NCI-H524 (cell line): ENCODE measurements at regions not wholly inside any gene's neighbourhood (a gene's known extent, or its start where the extent isn't known, plus 50 kb on each side); places are given as distances from the start of the nearest gene placed in this dataset.

Experiments
- DNase-seq, 2 experiments: peaks; one replicate each; lab custom pipeline; 2025; lab: John Stamatoyannopoulos, UW

- DNase-seq = no peak
Observed at GRCh38 chr1:222105393-222105737, 363.5 kb upstream of the DUSP10 start.

GRCh38 chr1:222104694-222105392, 363.0 kb upstream of the DUSP10 start:
- DNase-seq = no peak

GRCh38 chr1:222104097-222104496, 362.2 kb upstream of the DUSP10 start:
- DNase-seq = no peak

GRCh38 chr1:222099746-222100145, 357.9 kb upstream of the DUSP10 start:
- no peak for DNase-seq

GRCh38 chr1:222098404-222098803, 356.5 kb upstream of the DUSP10 start:
- no peak for DNase-seq

GRCh38 chr1:222097588-222097987, 355.7 kb upstream of the DUSP10 start:
- no peak for DNase-seq

- DNase-seq = no peak
Observed at GRCh38 chr1:222096883-222097282, 355.0 kb upstream of the DUSP10 start.

- no peak for DNase-seq
Observed at GRCh38 chr1:222096476-222096772, 354.5 kb upstream of the DUSP10 start.

GRCh38 chr1:222095606-222096475, 354.0 kb upstream of the DUSP10 start:
- peak in 1 of 2 experiments; percentile 8 for DNase-seq

- no peak for DNase-seq
Observed at GRCh38 chr1:222093518-222093917, 351.6 kb upstream of the DUSP10 start.

GRCh38 chr1:222090103-222090502, 348.2 kb upstream of the DUSP10 start:
- no peak for DNase-seq

- DNase-seq = no peak
Observed at GRCh38 chr1:222087221-222087920, 345.5 kb upstream of the DUSP10 start.

- DNase-seq = no peak
Observed at GRCh38 chr1:222084996-222085395, 343.1 kb upstream of the DUSP10 start.

- DNase-seq = no peak
Observed at GRCh38 chr1:222084048-222084447, 342.2 kb upstream of the DUSP10 start.

GRCh38 chr1:222081859-222082258, 340.0 kb upstream of the DUSP10 start:
- DNase-seq = peak; percentile 34 to 73

GRCh38 chr1:222079566-222079965, 337.7 kb upstream of the DUSP10 start:
- no peak for DNase-seq

- DNase-seq = no peak
Observed at GRCh38 chr1:222077206-222077605, 335.3 kb upstream of the DUSP10 start.

- DNase-seq = no peak
Observed at GRCh38 chr1:222074317-222074716, 332.4 kb upstream of the DUSP10 start.

- DNase-seq = no peak
Observed at GRCh38 chr1:222073307-222073995, 331.6 kb upstream of the DUSP10 start.

GRCh38 chr1:222071387-222071786, 329.5 kb upstream of the DUSP10 start:
- peak; percentile 52 to 86 for DNase-seq

- no peak for DNase-seq
Observed at GRCh38 chr1:222068937-222069336, 327.0 kb upstream of the DUSP10 start.

- DNase-seq = no peak
Observed at GRCh38 chr1:222068101-222068500, 326.2 kb upstream of the DUSP10 start.
